Loucy (cell line): ENCODE measurements at regions not wholly inside any gene's neighbourhood (a gene's known extent, or its start where the extent isn't known, plus 50 kb on each side); places are given as distances from the start of the nearest gene placed in this dataset.
A peak's percentile ranks its signal among the peaks of the same experiment; 100 is the strongest.

ENCODE experiments used
- H2AFZ ChIP-seq: fragments of 200-600 bp; sonication (generic); 2 replicates; pipeline ENCODE4 v1.6.0; 2016; ENCODE audit warnings: antibody characterized with exemption, mild to moderate bottlenecking, low read length, moderate library complexity
- H3F3A ChIP-seq: fragments of 200-600 bp; 2 replicates; pipeline ENCODE4 v1.6.0; 2016; ENCODE audit warnings: antibody characterized with exemption, low read depth, mild to moderate bottlenecking
- H3K27me3 ChIP-seq: fragments of 200-600 bp; sonication (generic); 2 replicates; pipeline ENCODE4 v1.6.1; 2014; ENCODE audit warnings: low read length, mild to moderate bottlenecking; ENCODE audit not compliant: insufficient read depth, poor library complexity, severe bottlenecking
- H3K36me3 ChIP-seq: fragments of 200-600 bp; sonication (generic); 2 replicates; pipeline ENCODE4 v1.6.1; 2016; ENCODE audit warnings: low read length; ENCODE audit not compliant: insufficient read depth
- H3K4me1 ChIP-seq: fragments of 200-600 bp; sonication (generic); 2 replicates; pipeline ENCODE4 v1.5.1; 2014; ENCODE audit warnings: low read length, mild to moderate bottlenecking; ENCODE audit not compliant: insufficient read depth, poor library complexity, severe bottlenecking
- H3K4me2 ChIP-seq: fragments of 200-600 bp; sonication (generic); 2 replicates; pipeline ENCODE4 v1.6.0; 2014; ENCODE audit warnings: antibody characterized with exemption, low read length, low read depth, mild to moderate bottlenecking; ENCODE audit not compliant: poor library complexity, severe bottlenecking
- H3K4me3 ChIP-seq: fragments of 200-600 bp; sonication (generic); 2 replicates; pipeline ENCODE4 v1.5.1; 2014; ENCODE audit warnings: low read length, mild to moderate bottlenecking, mixed read lengths; ENCODE audit not compliant: poor library complexity, severe bottlenecking
- H3K79me2 ChIP-seq: fragments of 200-600 bp; sonication (generic); 2 replicates; pipeline ENCODE4 v1.6.1; 2014; ENCODE audit warnings: low read length; ENCODE audit not compliant: insufficient read depth
- H3K9ac ChIP-seq: fragments of 200-600 bp; sonication (generic); 2 replicates; pipeline ENCODE4 v1.6.0; 2014; ENCODE audit warnings: mild to moderate bottlenecking, low read depth, low read length, moderate library complexity; ENCODE audit not compliant: poor library complexity, severe bottlenecking
- H3K9me2 ChIP-seq: fragments of 200-600 bp; sonication (generic); replicated peaks from 2 replicates; pipeline ENCODE4 v1.6.1; 2016; ENCODE audit warnings: low read depth, low read length, mixed read lengths
- H3K9me3 ChIP-seq: fragments of 200-600 bp; sonication (generic); 2 replicates; pipeline ENCODE4 v1.6.1; 2014; ENCODE audit warnings: mild to moderate bottlenecking, antibody characterized with exemption, low read length, low read depth; ENCODE audit not compliant: insufficient read depth
- H4K20me1 ChIP-seq: fragments of 200-600 bp; sonication (generic); 2 replicates; pipeline ENCODE4 v1.6.0; 2014; ENCODE audit warnings: antibody characterized with exemption, low read length, mild to moderate bottlenecking; ENCODE audit not compliant: insufficient read depth, poor library complexity, severe bottlenecking
- EZH2phosphoT487 ChIP-seq: fragments of 200-600 bp; IDR thresholded peaks from 2 replicates; pipeline ENCODE4 v1.6.1; 2018; ENCODE audit warnings: antibody characterized with exemption, mild to moderate bottlenecking, moderate library complexity, borderline replicate concordance
- TF ChIP-seq, protein P1 (sequence below): fragments of 200-600 bp; sonication (generic); conservative IDR thresholded peaks from 2 replicates; pipeline ENCODE4 v1.5.1; 2014; ENCODE audit warnings: mild to moderate bottlenecking, antibody characterized with exemption, low read length

DNA sequence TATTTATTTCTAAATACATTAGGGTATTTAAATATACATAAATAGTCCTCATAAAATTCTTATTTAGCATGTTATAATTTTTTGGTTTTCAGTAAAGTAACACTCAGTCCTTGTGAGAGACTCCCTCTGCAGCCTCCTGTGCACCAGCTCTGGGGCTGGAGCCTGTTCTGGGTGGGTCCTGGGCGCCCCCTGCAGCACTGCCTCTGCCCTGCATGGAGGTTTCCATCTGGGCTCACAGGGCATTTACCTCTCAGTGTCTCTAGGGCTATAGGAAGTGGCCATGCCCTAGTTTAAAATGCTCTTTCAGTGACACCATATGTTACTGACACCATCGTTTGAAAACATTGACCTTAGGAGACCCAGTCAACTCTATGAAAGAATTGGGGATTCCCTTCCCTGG is 1155.2 kb downstream of the TMEM121 start:
- TF ChIP-seq, protein P1, sequence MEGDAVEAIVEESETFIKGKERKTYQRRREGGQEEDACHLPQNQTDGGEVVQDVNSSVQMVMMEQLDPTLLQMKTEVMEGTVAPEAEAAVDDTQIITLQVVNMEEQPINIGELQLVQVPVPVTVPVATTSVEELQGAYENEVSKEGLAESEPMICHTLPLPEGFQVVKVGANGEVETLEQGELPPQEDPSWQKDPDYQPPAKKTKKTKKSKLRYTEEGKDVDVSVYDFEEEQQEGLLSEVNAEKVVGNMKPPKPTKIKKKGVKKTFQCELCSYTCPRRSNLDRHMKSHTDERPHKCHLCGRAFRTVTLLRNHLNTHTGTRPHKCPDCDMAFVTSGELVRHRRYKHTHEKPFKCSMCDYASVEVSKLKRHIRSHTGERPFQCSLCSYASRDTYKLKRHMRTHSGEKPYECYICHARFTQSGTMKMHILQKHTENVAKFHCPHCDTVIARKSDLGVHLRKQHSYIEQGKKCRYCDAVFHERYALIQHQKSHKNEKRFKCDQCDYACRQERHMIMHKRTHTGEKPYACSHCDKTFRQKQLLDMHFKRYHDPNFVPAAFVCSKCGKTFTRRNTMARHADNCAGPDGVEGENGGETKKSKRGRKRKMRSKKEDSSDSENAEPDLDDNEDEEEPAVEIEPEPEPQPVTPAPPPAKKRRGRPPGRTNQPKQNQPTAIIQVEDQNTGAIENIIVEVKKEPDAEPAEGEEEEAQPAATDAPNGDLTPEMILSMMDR, result peak; percentile 83
- TF ChIP-seq EZH2phosphoT487, result no peak
- Histone ChIP-seq H3K9ac (no peak overlapping the region), H3K4me1 (peaks cover 52% of the 10 kb centered on the region), H3K4me3 (no peak overlapping the region), H3K36me3 (no peaks in the 10 kb centered on the region), H3K9me2 (no peaks in the 10 kb centered on the region), H3K9me3 (no peaks in the 10 kb centered on the region), H2AFZ (no peak overlapping the region), H3K4me2 (no peak overlapping the region), H3K27me3 (no peaks in the 10 kb centered on the region), H3K79me2 (no peaks in the 10 kb centered on the region), H4K20me1 (no peaks in the 10 kb centered on the region), H3F3A (no peaks in the 10 kb centered on the region)

DNA sequence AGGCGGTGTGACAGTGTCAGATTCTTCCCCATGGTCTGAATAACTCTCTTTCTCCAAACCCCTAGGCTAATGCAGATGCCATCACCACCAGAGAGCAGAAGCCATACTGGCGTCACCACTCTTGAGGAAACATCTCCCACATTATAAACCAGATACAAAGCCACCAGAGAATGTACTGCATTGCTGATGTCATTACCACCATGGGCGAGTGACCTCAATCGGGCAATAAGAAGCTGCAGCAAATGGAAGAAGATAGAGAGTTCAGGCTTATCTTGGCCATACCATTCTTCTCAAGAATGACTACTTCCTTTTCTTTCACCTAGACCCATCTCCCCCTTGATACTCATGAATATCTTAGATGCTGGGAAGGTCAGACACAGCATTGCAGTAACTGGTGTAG is 1157.2 kb downstream of the TMEM121 start:
- Histone ChIP-seq H3K79me2 (no peaks in the 10 kb centered on the region), H3K27me3 (no peaks in the 10 kb centered on the region), H3K9me2 (no peaks in the 10 kb centered on the region), H3K4me1 (peaks cover 36% of the 10 kb centered on the region), H3K9ac (no peak overlapping the region), H3K36me3 (no peaks in the 10 kb centered on the region), H3K9me3 (no peaks in the 10 kb centered on the region), H4K20me1 (no peaks in the 10 kb centered on the region), H3K4me3 (no peak overlapping the region), H2AFZ (no peak overlapping the region), H3K4me2 (no peak overlapping the region), H3F3A (no peaks in the 10 kb centered on the region)
- TF ChIP-seq, protein P1, result no peak
- TF ChIP-seq EZH2phosphoT487, result no peak

DNA sequence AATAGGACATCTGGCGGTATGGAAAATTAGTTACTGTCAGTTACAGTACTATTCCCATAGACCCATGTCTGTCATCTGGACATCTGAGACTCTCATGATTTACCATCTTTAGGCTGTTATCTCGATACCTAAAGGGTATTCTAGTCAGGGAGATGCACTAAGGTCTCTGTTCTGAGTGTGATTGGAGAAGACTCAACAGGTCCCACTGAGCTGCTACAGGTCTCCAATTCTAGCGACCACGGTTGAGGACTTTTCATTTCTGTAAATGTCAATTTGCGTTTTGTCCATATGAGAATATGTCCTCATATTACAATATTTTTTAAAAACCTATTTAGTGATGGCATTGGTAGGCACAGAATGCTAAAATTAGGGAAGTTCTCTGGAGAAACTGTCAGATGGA is 1160.2 kb downstream of the TMEM121 start:
- Histone ChIP-seq H3K9ac (no peak overlapping the region), H3K9me3 (peaks cover under 1% of the 10 kb centered on the region; the same call in 1 of the 2 replicates), H3F3A (peaks cover 8% of the 10 kb centered on the region; the same call in 1 of the 2 replicates), H3K4me3 (no peak overlapping the region), H3K9me2 (no peaks in the 10 kb centered on the region), H3K4me1 (peaks cover 11% of the 10 kb centered on the region), H3K79me2 (no peaks in the 10 kb centered on the region), H4K20me1 (no peaks in the 10 kb centered on the region), H3K36me3 (no peaks in the 10 kb centered on the region), H2AFZ (no peak overlapping the region), H3K4me2 (no peak overlapping the region), H3K27me3 (no peaks in the 10 kb centered on the region)
- TF ChIP-seq EZH2phosphoT487, result no peak
- TF ChIP-seq, protein P1, result no peak
